ENCODE measurements at regions not wholly inside any gene's neighbourhood (a gene's known extent, or its start where the extent isn't known, plus 50 kb on each side); places are given as distances from the start of the nearest gene placed in this dataset.

DNA sequence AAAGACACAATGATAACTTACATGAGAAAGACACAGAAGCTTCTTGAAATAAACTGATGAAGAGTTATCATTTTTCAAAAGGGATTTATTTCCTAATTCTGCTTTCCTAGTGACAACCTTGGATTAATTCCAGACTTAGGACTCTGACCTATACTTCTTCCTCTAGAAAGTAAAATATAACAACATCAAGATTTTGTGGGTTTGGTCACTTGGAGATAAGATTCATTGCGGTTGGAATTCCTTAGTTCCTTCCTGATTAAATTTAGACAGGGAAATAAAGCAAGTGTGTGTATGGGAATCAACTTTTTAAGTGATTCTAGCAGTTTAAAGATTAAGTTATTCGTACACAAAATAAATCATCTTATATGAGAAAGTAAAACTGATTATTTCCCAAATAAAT is 208.4 kb upstream of the CCDC150 start:
- H3K27me3 Mint-ChIP-seq, result peaks cover 6% of the 10 kb centered on the region
- Histone ChIP-seq H4K20me1 (ENCODE audit: control insufficient read depth, insufficient read depth, low read length, poor library complexity, severe bottlenecking) (no peaks in the 10 kb centered on the region), H3K4me1 (ENCODE audit: control insufficient read depth in 2 of 2, insufficient read depth in 2 of 2, low read length in 2 of 2) (peaks cover 11 to 21% of the 10 kb centered on the region in 2 donors), H2AFZ (ENCODE audit: insufficient read depth, low read depth, low read length, poor library complexity, severe bottlenecking) (no peak overlapping the region), H3K4me2 (replicated peaks; ENCODE audit: low read depth, low read length, poor library complexity, severe bottlenecking) (no peak overlapping the region), H3K36me3 (replicated peaks in 1 of 2; ENCODE audit: control extremely low read depth in 1 of 2, control insufficient read depth in 1 of 2, extremely low read depth in 1 of 2, insufficient read depth in 2 of 2, low read length in 1 of 2) (no peaks in the 10 kb centered on the region), H3K27ac (ENCODE audit: low read length in 2 of 2) (no peak overlapping the region), H3K27me3 (replicated peaks in 1 of 4; ENCODE audit: control extremely low read depth in 1 of 4, control insufficient read depth in 3 of 4, insufficient read depth in 4 of 4, low read length in 3 of 4) (no peaks in the 10 kb centered on the region), H3K9me3 (ENCODE audit: control extremely low read depth in 1 of 3, control insufficient read depth in 2 of 3, insufficient read depth in 1 of 3, low read length in 2 of 3) (no peaks in the 10 kb centered on the region), H3K79me2 (ENCODE audit: control insufficient read depth, insufficient read depth, low read length) (no peaks in the 10 kb centered on the region), H3K4me3 (ENCODE audit: control extremely low read depth in 1 of 5, extremely low read depth in 1 of 5, insufficient read depth in 1 of 5, low read depth in 2 of 5, low read length in 4 of 5) (no peak overlapping the region), H3K9ac (ENCODE audit: low read length) (no peak overlapping the region)
- H3K4me3 Mint-ChIP-seq, result no peak overlapping the region
- CTCF ChIA-PET, result no interaction called here
- ATAC-seq (ENCODE audit: low read depth), result no peak
- no CpG with 5 or more reads among the region's 2 CpGs for WGBS (ENCODE audit: insufficient coverage)
- DNase-seq, result no peak
- TF ChIP-seq EZH2 (IDR thresholded peaks at IDR 0.05; ENCODE audit: borderline replicate concordance, insufficient read depth, low read depth, low read length, poor library complexity, severe bottlenecking), result no peak
- TF ChIP-seq, protein P1, sequence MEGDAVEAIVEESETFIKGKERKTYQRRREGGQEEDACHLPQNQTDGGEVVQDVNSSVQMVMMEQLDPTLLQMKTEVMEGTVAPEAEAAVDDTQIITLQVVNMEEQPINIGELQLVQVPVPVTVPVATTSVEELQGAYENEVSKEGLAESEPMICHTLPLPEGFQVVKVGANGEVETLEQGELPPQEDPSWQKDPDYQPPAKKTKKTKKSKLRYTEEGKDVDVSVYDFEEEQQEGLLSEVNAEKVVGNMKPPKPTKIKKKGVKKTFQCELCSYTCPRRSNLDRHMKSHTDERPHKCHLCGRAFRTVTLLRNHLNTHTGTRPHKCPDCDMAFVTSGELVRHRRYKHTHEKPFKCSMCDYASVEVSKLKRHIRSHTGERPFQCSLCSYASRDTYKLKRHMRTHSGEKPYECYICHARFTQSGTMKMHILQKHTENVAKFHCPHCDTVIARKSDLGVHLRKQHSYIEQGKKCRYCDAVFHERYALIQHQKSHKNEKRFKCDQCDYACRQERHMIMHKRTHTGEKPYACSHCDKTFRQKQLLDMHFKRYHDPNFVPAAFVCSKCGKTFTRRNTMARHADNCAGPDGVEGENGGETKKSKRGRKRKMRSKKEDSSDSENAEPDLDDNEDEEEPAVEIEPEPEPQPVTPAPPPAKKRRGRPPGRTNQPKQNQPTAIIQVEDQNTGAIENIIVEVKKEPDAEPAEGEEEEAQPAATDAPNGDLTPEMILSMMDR (IDR thresholded peaks at IDR 0.05), result no peak
- intact Hi-C loops (cut with micrococcal nuclease), result no loop called here
- H3K27ac Mint-ChIP-seq, result no peak overlapping the region
- POLR2A ChIA-PET, result no interaction called here
- no peaks in the 10 kb centered on the region for H3K9me3 Mint-ChIP-seq (ENCODE audit: insufficient read depth)
- H3K4me1 Mint-ChIP-seq, result peaks cover 23% of the 10 kb centered on the region

DNA sequence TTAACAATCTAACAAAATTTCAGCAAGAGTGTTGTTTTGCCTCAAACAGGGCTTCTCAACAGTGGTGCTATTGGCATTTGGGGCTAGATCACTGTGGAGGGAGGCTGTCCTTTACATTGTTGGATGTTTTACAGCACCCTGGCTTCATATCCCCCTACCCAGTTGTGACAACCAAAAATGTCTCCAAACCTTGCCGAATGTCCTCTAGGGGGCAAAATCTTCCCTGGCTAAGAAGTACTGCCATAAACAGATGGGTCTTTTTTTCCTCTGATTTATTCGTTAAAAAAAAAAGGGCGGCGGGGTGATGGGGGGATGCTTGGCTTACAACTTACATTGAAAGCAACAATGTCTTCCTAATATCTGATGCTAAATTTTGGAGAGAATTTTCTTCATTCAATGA is 207.6 kb upstream of the CCDC150 start:
- Histone ChIP-seq H3K9ac (ENCODE audit: low read length) (no peak overlapping the region), H3K27me3 (replicated peaks in 1 of 4; ENCODE audit: control extremely low read depth in 1 of 4, control insufficient read depth in 3 of 4, insufficient read depth in 4 of 4, low read length in 3 of 4) (no peaks in the 10 kb centered on the region), H3K27ac (ENCODE audit: low read length in 2 of 2) (no peak overlapping the region), H3K4me1 (ENCODE audit: control insufficient read depth in 2 of 2, insufficient read depth in 2 of 2, low read length in 2 of 2) (peaks cover 11 to 21% of the 10 kb centered on the region in 2 donors), H2AFZ (ENCODE audit: insufficient read depth, low read depth, low read length, poor library complexity, severe bottlenecking) (no peak overlapping the region), H3K79me2 (ENCODE audit: control insufficient read depth, insufficient read depth, low read length) (no peaks in the 10 kb centered on the region), H3K36me3 (replicated peaks in 1 of 2; ENCODE audit: control extremely low read depth in 1 of 2, control insufficient read depth in 1 of 2, extremely low read depth in 1 of 2, insufficient read depth in 2 of 2, low read length in 1 of 2) (no peaks in the 10 kb centered on the region), H3K9me3 (ENCODE audit: control extremely low read depth in 1 of 3, control insufficient read depth in 2 of 3, insufficient read depth in 1 of 3, low read length in 2 of 3) (no peaks in the 10 kb centered on the region), H3K4me2 (replicated peaks; ENCODE audit: low read depth, low read length, poor library complexity, severe bottlenecking) (no peak overlapping the region), H3K4me3 (ENCODE audit: control extremely low read depth in 1 of 5, extremely low read depth in 1 of 5, insufficient read depth in 1 of 5, low read depth in 2 of 5, low read length in 4 of 5) (no peak overlapping the region), H4K20me1 (ENCODE audit: control insufficient read depth, insufficient read depth, low read length, poor library complexity, severe bottlenecking) (no peaks in the 10 kb centered on the region)
- no CpG with 5 or more reads among the region's 4 CpGs for WGBS (ENCODE audit: insufficient coverage)
- ATAC-seq (ENCODE audit: low read depth) (no peak), DNase-seq (no peak)
- TF ChIP-seq, protein P1 (IDR thresholded peaks at IDR 0.05), result no peak
- no peak for TF ChIP-seq EZH2 (IDR thresholded peaks at IDR 0.05; ENCODE audit: borderline replicate concordance, insufficient read depth, low read depth, low read length, poor library complexity, severe bottlenecking)
- Mint-ChIP-seq H3K9me3 (ENCODE audit: insufficient read depth) (no peaks in the 10 kb centered on the region), H3K27ac (no peak overlapping the region), H3K4me1 (peaks cover 21% of the 10 kb centered on the region), H3K27me3 (peaks cover 8% of the 10 kb centered on the region), H3K4me3 (no peak overlapping the region)
- intact Hi-C loops (cut with micrococcal nuclease), result no loop called here
- CTCF ChIA-PET, result no interaction called here
- POLR2A ChIA-PET, result no interaction called here
